ENCODE measurements at regions not wholly inside any gene's neighbourhood (a gene's known extent, or its start where the extent isn't known, plus 50 kb on each side); places are given as distances from the start of the nearest gene placed in this dataset.

DNA sequence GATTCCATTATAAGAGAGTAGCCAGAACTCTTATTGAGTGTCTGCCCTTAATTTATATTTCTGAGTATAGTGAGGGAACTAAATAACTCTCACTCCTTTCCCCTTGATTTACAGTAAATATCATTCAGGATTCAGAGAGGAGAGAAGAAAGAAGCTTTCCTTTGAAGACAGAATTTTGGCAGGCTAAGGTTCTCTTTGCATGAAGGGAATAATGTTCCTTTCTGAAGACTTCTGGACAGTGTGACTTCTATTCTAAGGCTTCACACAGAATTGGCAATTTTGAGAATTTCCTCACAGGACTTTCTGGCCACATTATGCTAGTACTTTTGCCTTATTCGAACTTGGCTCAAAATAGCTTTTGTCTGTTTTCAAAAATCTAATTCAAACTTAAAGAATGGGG, 352.2 kb upstream of the FBXO33 start:
- H3K27ac ChIP-seq: no peak overlapping the region
- TF ChIP-seq, protein P1, sequence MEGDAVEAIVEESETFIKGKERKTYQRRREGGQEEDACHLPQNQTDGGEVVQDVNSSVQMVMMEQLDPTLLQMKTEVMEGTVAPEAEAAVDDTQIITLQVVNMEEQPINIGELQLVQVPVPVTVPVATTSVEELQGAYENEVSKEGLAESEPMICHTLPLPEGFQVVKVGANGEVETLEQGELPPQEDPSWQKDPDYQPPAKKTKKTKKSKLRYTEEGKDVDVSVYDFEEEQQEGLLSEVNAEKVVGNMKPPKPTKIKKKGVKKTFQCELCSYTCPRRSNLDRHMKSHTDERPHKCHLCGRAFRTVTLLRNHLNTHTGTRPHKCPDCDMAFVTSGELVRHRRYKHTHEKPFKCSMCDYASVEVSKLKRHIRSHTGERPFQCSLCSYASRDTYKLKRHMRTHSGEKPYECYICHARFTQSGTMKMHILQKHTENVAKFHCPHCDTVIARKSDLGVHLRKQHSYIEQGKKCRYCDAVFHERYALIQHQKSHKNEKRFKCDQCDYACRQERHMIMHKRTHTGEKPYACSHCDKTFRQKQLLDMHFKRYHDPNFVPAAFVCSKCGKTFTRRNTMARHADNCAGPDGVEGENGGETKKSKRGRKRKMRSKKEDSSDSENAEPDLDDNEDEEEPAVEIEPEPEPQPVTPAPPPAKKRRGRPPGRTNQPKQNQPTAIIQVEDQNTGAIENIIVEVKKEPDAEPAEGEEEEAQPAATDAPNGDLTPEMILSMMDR (conservative IDR thresholded peaks at IDR 0.05; ENCODE audit: low read depth): no peak
- ChIA-PET POLR2A (ENCODE audit: low non-redundant PET) (no interaction called here), CTCF (no interaction called here)
- no peak for DNase-seq (ENCODE audit: low spot score)

DNA sequence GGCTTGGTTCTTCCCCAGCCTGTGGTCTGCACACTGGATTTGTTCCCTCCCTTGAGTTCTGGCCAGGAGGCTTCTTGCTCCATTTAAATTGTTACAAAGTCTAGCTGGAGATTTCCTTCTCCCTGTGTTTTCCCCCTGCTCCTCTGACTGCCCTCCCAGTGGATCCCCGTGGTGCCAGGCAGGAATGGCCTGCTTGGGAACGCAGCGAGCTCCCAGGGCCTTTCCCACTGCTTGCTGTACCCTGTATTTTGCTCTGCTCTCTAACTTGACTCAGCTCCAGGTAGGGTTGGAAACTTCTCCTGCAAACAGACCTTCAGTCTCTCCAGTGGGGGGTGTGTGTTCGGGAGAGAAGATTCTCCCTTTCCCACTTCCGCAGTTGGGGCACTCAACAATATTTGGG, 349.2 kb upstream of the FBXO33 start:
- POLR2A ChIA-PET (ENCODE audit: low non-redundant PET): no interaction called here
- DNase-seq (ENCODE audit: low spot score): no peak
- CTCF ChIA-PET: no interaction called here
- H3K27ac ChIP-seq: no peak overlapping the region
- TF ChIP-seq, protein P1 (conservative IDR thresholded peaks at IDR 0.05; ENCODE audit: low read depth): no peak

DNA sequence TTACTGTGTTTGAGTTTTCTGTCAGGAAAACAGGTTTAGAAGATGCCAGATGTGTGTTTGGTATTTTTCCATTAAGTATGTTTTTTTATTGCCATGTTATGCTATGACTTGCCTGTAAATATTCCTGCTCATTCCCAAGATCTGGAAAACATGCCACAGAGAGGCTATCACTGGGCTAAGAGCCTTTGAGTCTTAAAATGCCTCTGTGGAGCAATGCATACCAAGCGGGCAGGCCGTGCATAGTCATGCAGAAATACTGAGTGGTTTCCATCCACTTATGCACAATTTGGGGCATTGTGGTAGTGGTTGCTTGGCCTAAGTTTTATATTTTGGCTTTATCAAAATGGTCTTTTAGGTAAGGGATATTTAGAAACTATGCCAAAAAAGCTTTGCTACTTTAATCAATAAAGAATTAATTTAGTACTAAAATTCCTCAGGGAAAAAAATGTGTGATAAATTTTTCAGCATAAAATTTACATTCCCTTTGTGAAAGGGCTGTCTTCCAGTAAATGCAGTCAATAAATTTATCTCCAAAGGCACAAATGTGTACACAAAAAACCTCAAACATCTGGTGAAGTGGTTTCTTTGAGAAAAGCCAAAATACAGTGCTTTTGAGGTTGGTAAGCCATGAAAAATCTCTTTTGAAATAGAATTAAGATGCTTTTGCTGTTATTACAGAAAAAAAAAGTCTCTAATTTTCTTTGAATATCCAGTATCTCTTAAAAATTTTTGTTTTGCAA, 341.3 kb upstream of the FBXO33 start:
- TF ChIP-seq, protein P1 (conservative IDR thresholded peaks at IDR 0.05; ENCODE audit: low read depth): no peak
- POLR2A ChIA-PET (ENCODE audit: low non-redundant PET): no interaction called here
- DNase-seq (ENCODE audit: low spot score): no peak
- CTCF ChIA-PET: no interaction called here
- H3K27ac ChIP-seq: no peak overlapping the region

DNA sequence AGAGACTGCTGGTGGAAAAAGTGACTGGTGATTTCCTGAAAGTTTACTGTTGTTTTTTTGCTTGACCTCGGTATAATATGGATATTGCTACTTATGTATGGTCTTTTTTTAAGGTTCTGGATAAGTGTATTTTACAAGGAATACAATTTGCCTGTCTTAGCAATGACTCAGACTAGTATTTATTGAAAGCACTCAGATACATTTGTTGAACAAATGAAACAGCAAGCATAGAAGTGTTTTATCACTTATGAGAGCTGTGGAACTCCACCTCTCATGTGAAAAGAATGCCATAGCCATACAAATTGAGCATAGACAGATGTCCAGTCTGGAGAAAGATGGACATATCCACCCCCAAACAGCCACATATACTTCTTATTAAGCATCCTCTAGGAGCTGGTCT, 340.4 kb upstream of the FBXO33 start:
- DNase-seq (ENCODE audit: low spot score): no peak
- TF ChIP-seq, protein P1 (conservative IDR thresholded peaks at IDR 0.05; ENCODE audit: low read depth): no peak
- no peak overlapping the region for H3K27ac ChIP-seq
- ChIA-PET POLR2A (ENCODE audit: low non-redundant PET) (no interaction called here), CTCF (interaction anchor here (0.5 kb wide), 1 partner anchor 139 kb away, joined by 3 read pairs; no protein-coding TSS in a partner anchor)

DNA sequence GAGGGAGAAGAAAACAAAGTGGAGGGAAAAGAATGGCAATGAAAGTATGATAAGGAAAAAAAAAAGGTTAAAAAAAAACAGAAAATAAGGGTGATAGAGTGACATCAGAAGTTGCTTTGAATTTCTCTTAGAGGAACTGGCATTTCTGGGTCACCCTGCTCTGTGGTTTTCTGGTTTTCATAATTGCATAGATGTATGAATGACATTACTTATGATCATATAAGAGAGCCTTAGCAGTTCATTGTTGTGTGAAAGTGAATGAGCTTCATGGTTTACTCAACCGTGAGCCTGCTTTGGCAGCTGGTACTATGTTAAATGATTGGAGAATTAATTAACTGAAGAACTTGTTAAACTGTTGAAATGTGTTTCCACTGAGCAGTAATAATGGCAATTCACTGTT, 336.4 kb upstream of the FBXO33 start:
- CTCF ChIA-PET: no interaction called here
- no peak overlapping the region for H3K27ac ChIP-seq
- DNase-seq (ENCODE audit: low spot score): no peak
- POLR2A ChIA-PET (ENCODE audit: low non-redundant PET): no interaction called here
- TF ChIP-seq, protein P1 (conservative IDR thresholded peaks at IDR 0.05; ENCODE audit: low read depth): no peak

DNA sequence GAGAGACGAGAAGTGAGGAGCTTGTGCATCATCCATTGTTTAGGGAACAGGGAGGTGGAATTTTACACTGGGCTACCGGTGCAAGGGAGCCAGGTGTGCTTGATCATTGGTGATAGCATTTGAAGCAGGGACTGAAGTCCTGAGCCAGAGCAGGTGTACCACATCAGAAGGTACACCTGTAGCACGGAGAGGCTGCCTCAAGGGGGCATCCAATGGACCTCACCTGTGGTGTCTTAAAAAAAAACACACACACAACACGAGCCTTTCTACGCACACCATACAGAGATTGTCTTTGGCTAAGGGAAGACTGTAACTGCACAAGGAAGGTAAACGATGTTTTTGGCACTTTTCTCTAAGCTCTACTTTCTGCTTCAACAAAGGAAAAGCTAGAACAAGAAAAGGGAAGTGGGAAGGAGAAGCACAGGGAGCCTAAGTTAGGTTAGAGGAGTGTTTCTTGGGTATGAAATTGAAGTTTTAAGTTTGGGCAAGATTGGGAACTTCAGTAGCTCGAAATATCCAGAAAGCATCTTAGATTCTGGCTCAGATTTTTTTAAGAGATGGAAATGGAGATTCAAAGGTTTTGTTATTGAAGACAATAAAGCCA, 334.3 kb upstream of the FBXO33 start:
- ChIA-PET CTCF (no interaction called here), POLR2A (ENCODE audit: low non-redundant PET) (no interaction called here)
- DNase-seq (ENCODE audit: low spot score): no peak
- no peak overlapping the region for H3K27ac ChIP-seq
- TF ChIP-seq, protein P1 (conservative IDR thresholded peaks at IDR 0.05; ENCODE audit: low read depth): no peak

Measured in RWPE1 (cell line).